ENCODE measurements at regions not wholly inside any gene's neighbourhood (a gene's known extent, or its start where the extent isn't known, plus 50 kb on each side); places are given as distances from the start of the nearest gene placed in this dataset.

DNA sequence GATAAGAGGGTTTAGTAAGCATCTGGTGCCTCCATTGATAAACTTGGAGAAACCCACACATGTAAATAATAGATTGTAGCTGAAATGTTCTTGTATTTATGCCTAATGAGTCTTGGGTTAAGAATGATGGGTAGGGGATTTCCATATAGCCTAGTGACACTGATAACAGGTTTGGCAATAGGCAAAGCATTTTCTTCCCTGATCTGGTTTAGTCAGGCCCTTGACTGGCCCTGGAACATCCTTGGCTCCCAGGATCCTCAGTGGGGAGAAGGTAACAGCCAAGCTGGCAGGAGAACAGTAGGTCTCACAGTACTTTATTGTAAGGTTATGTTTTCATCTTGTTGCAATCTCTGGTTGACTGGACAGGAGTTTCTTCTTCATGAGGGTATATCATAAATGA lies 228.4 kb downstream of the DIPK2A start:
- TF ChIP-seq POLR2A (IDR thresholded peaks at IDR 0.05; ENCODE audit: low read depth, low read length) (no peak), POLR2AphosphoS5 (IDR thresholded peaks at IDR 0.05; ENCODE audit: low read depth, low read length) (no peak), TAF1 (IDR thresholded peaks at IDR 0.05; ENCODE audit: low read depth, low read length) (no peak), POU2F2 (IDR thresholded peaks at IDR 0.05; ENCODE audit: low read depth, low read length) (no peak), SPI1 (IDR thresholded peaks at IDR 0.05; ENCODE audit: low read depth, low read length) (no peak), PAX5 (IDR thresholded peaks at IDR 0.05; ENCODE audit: insufficient read depth, low read length, severe bottlenecking) (no peak)

All from GM12891 (cell line).